ENCODE measurements at regions not wholly inside any gene's neighbourhood (a gene's known extent, or its start where the extent isn't known, plus 50 kb on each side); places are given as distances from the start of the nearest gene placed in this dataset.
A peak's percentile ranks its signal among the peaks of the same experiment; 100 is the strongest.
"Not testable (repeated sequence)": the region's sequence is repeated elsewhere in the genome, so short reads cannot be mapped to it uniquely, and the experiment has no call there.

- DNase-seq = not testable (repeated sequence)
These were observed 123.6 kb upstream of the RHOU start for GRCh38 chr1:228611707-228612106.

GRCh38 chr1:228622002-228622716, 113.1 kb upstream of the RHOU start:
- DNase-seq = peak; percentile 37

DNA sequence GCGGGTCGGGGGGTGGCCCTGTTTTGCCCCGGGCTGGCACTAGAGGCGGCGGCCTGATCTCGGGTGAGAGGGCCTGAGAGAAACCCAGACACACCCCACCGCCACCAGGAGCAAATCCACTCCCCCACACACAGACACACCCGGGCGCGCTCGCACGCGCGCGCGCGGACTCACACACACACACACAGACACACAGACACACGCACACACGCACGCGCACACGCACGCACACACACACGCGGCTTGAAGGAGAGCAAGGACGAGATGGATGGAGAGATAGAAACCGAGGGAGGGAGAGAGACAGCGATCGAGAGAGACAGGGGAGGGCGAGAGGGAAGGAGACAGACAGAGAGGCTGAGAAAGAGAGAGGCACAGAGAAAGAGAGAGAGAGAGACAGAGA, 108.8 kb upstream of the RHOU start:
- DNase-seq = not testable (repeated sequence)

GRCh38 chr1:228632858-228633257, 102.4 kb upstream of the RHOU start:
- peak; percentile 31 for DNase-seq

GRCh38 chr1:228635304-228635703, 100.0 kb upstream of the RHOU start:
- peak; percentile 33 for DNase-seq

DNA sequence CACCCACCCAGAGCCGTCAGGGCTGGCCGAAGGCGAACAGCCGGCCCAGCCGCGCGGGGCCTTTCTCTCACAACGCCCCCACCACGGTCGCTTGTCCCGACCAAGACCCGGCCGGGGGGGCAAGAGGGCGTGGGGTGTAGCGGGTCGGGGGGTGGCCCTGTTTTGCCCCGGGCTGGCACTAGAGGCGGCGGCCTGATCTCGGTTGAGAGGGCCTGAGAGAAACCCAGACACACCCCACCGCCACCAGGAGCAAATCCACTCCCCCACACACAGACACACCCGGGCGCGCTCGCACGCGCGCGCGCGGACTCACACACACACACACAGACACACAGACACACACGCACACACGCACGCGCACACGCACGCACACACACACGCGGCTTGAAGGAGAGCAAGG, 97.8 kb upstream of the RHOU start:
- not testable (repeated sequence) for DNase-seq

DNA sequence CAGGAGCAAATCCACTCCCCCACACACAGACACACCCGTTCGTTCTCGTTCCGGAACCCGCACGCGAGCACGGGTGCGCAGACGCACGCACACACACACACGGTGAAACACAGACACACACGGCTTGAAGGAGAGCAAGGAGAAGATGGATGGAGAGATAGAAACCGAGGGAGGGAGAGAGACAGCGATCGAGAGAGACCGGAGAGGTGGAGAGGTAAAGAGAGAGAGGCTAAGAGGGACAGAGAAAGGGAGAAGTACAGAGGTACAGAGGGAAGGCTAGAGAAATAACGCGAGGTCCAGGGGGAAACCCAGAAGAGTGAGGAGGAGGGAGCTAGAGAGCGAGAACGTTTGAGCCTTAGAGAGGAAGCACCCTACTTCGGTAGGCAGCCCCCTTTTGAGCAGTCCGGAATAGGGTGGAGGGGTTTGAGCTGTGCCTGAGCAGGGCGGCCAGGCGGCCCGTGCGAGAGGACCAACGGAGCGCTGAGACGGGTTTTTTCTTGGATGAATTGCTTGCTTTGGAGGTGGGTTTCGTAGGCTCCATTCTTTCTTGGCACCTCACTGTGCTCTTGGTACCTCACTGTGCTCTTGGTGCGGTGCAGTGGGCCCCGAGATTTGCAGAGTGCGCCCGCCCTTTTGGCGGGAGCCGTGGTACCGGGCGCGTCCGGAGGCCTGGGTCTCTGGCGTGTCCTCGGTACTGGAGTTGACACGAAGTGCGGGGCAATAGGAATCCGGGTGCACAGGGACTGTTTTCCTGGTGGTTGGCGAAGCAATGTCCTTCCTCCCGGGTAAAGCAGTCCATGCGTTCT, 88.4 kb upstream of the RHOU start:
- peak; percentile 31 for DNase-seq

DNA sequence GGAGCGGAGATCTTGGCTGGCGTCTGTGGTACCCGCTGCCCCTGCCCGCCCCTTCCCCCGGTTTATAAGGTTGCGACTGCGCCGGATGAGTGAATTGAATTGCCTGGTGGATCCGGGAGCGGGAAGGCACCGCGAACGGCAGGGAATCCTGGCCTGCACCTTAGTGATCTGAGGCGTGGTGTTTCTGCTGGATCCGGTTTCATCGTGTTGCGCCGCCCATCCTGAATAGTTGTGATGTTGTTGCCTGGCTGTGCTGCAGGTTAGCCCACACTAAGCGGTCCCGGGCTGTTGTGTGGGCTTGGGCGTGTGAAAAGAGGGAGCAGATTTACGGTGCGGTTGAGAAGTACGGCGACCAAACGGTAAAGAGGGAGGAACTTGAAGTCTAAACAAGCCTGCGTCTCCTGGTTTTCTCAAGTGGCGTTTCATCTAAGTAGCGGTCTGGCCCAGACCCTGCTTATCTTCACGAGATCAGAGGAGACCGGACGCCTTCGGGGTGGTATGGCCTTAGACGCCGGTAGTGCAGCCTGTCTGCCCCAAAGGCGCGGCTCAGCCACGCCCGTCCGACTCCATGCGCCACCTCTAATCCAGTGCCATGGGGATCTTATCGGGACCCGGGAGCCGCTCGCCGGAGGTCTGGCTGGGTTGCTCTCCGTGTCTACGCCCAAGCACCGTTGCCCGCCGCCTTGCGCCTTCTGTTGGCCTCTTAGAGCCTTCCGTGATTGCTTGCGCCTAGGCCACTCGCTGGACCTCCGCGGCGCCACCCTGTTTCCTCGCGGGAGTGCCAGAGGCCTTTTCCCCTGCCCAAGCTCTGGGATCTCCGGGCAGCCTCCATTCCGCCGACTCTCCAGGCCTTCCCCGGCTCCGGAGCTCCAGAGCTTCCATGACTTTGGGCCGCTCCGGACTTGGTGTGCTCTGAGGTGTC, 87.5 kb upstream of the RHOU start:
- DNase-seq = no peak

DNA sequence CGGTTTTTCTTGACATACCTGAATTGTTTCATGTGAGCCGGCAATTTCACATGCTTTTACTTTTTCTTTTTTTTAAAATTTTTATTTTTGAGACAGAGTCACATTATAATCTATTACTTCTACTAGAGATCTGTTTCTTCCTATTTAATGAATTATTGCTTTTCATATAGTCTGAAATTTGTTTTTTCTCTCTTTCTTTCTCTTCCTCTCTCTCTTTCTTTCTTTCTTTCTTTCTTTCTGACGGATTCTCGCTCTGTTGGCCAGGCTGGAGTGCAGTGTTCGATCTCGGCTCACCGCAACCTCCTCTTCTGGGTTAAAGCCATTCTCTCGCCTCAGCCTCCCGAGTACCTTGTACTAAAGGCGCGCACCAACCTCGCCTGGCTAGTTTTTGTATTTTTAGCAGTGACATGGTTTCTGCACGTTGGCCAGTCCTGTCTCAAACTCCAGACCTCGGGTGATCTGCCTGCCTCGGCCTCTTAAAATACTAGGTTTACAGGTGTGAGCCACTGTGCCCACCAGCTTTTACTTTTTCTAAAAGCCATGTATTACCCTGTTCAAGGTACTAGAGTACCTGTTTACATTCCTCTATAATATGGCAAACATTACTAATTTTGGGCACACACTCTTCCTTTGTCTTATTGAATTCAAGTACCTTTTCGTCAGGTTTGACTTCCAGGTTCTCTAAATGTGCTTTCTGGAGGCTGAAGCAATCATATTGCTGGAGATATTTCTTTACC, 86.5 kb upstream of the RHOU start:
- no peak for DNase-seq

DNA sequence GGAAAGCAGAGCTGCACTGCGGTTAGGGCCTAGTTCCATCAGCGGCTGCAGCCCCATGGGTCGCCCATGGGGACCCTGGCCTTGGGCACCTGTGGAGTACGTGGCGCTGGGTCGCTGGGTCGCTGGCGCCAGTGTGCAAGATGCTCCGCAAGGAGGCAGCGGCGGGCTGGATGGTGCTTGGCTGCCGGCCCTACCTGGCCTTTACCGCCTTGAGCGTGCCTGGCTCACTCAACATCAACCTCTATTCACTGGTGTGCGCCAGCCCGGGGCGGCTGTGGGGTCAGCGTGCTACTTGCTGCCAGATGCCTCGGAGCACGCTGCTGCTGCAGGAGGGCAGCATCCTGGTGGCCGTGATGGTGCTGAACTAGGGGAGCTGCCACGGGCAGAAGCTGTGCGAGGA, 85.1 kb upstream of the RHOU start:
- no peak for DNase-seq

DNA sequence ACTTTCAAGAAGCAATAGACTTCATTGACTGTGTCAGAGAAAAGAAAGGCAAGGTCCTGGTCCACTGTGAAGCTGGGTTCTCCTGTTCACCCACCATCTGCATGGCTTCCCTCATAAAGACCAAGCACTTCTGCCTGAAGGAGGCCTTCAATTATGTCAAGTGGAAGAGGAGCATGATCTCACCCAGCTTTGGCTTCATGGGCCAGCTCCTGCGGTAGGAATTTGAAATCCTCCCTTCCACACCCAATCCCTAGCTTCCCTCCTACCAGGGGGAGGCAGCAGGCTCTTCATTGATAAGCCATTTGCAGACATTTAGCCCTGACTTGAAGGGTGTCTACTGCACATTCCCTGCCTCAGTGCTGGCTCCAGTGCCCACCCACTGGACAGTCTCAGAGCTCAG, 84.3 kb upstream of the RHOU start:
- no peak for DNase-seq

DNA sequence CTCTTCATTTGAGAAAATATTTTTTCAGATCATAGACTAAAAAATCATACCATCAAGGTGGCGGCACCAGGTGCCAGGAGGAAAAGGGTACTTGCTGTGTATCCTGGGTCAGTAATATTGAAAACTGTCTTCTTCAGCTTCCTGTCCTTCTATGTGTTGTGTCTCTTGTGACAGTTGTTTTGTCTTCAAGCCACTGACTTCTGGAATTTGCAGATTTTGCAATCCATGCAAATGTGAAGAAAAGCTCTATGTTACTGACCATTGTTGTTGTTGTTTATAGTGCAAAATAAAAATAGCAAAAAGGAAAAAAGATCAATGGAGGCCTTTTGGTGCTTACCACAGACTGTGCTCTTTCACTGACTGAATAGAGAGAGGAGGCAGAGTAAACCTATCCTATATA, 83.2 kb upstream of the RHOU start:
- no peak for DNase-seq

GRCh38 chr1:228653057-228653456, 82.2 kb upstream of the RHOU start:
- not testable (repeated sequence) for DNase-seq

DNA sequence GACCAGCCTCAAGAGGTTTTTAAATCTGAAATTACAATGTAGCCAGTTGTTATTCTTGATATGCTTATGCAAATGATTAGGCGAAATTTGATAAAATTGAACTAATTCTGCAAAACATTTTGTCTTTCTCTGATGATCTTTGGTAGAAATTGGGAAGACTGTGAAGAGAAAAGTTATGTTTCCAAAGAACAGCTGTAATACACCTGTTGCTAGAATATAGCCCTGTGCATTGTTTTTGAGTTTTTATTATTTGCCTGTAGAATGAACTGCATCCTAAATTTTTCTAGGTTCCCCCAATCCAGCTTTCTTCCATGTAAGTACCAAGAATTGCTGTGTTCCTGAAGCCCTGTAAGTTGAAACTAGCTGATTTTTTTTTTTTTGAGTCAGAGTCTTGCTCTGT, 81.5 kb upstream of the RHOU start:
- DNase-seq = no peak

DNA sequence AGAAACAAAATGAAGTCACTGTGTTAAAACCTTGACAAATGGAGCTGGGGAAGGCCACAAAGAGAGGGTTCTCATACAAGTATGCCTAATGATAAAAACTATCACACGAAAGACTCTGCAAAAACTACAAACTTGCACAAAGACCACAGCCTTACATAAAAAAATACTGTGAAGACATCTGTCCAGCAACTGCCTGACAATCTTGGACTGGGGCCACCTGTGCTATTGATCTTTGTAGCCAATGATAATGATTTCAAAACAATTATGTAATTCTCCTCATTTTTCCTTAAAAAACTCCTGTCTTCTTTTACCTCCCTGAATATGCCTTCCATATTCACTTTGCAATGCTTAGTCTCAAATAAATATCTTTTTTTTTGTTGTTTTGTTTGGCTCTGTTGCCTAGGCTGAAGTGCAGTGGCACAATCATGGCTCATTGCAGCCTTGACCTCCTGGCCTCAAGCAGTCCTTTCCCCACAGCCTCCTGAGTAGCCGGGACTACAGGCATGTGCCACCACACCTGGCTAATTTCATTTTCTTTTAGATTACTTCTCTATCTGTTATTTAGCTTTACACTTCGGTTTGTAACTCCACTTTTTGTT, 79.4 kb upstream of the RHOU start:
- no peak for DNase-seq

- DNase-seq = not testable (repeated sequence)
These were observed 73.1 kb upstream of the RHOU start for GRCh38 chr1:228662007-228662689.

- DNase-seq = peak; percentile 70
These were observed 70.8 kb upstream of the RHOU start for GRCh38 chr1:228664399-228664914.

DNA sequence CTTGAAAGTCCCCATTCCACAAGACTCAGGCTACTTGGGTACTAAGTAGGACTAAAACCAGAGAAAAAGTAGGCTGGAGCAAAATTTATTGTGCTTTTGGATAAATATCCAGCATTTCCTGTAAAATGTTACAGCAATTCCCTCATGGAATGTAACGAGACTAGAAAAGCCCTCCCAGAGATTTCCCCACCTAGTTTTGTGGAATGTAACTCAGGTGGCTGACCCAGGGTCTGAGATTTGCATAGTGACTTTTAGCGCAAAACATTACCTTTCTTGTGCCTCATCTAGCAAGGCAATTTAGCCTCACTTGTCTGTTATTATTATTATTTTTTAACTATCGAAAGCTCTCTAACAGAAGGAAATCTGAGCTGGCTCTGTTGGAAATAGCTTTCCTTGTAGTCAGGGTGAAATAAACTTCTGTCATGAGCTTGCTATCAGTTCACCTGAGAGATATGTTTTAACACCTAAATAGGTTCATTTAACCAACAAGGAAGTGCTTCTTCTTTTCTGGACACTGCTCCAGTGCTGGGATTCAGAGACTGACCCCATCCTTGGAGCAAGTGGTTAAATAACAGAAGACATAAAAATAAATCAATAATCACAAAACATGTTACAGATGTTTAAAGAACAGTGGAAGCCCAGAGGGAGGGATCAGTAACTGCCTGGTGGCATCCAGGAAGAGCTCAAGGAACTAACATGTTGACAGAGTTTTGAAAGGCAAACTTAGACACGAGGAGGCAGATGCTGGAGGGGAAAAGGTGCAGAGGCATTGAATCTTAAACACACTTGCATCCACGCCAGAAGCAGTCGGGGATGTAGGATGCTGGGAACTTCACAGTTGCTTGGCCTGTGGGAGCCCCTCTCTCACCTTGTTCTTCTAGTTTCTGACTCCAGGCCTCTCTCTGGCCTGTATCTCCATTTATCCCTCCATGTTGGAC, 68.3 kb upstream of the RHOU start:
- no peak for DNase-seq

DNA sequence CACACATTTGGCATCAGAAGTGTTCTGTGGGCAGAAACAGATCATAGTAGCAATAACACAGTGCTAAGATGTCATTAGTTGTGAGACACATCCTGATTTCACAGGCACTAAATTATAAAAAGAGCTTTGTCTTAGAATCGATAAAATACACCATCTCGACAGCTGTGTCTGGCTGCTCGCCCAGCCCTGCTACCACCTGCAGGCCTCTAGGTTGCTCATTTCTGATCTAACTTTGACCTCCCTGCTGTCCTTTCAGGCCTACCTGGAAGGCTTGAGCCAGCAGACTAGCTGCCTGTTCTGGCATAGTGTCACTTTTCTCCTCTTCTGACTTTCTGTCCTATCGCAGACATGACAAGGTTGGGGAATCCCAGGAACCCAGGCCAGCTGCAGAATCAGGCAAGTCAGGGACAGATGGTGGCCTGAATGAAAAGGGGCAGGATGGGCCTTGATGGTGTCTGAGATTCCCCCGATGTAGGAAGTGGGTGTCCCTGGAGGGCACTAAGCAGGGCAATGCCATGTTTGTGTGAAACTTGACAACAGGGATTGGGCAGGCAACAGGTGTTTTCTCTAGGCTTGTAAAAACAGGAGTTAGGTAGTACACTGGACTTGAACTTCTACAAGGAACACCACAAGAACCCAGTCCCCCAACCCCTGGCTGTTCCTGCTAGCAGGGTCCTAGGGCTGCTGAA, 66.6 kb upstream of the RHOU start:
- no peak for DNase-seq

GRCh38 chr1:228669242-228669585, 66.1 kb upstream of the RHOU start:
- DNase-seq = no peak

Measured in activated CD4-positive, CD25-positive, alpha-beta regulatory T cell treated with anti-CD3 and anti-CD28 coated beads, Interleukin-2, amount 50 U/mL, for 72 hours (primary cell).